AG04449 (cell line): ENCODE measurements at regions not wholly inside any gene's neighbourhood (a gene's known extent, or its start where the extent isn't known, plus 50 kb on each side); places are given as distances from the start of the nearest gene placed in this dataset.

Experiments used
- CTCF ChIA-PET: fragments of 350-600 bp; formaldehyde crosslinking; extraction: SDS; loops from one replicate; lab custom pipeline; 2021; ENCODE audit warnings: antibody characterized with exemption; lab: Yijun Ruan, JAX
- POLR2A ChIA-PET: fragments of 400-600, 350-600 bp; formaldehyde crosslinking; extraction: SDS; loops from one replicate; lab custom pipeline; 2020; ENCODE audit warnings: antibody characterized with exemption, inconsistent platforms; lab: Yijun Ruan, JAX
- DNase-seq: peaks from one replicate; pipeline ENCODE4 v3.0.0-alpha.2; 2010; ENCODE audit warnings: low read depth, low spot score
- H3K4me3 ChIP-seq: 2 replicates; pipeline ENCODE4 v1.5.1; 2011; ENCODE audit warnings: low read depth, mild to moderate bottlenecking, control low read depth, low read length
- TF ChIP-seq, protein P1 (sequence below): IDR thresholded peaks from one replicate; pipeline ENCODE4 v1.5.1; 2011; ENCODE audit warnings: mild to moderate bottlenecking, moderate library complexity, low read length, control low read depth, inconsistent platforms; ENCODE audit not compliant: insufficient read depth; ENCODE audit errors: missing control alignments

GRCh38 chr11:69889400-69890318 lies 70.4 kb upstream of the FGF3 start:
- H3K4me3 ChIP-seq, result no peak overlapping the region
- ChIA-PET CTCF (interaction anchor here (0.7 to 2.9 kb wide), 16 partner anchors 8 to 311 kb away, joined by 3 to 18 read pairs (median 4); partner anchors contain the start of gene FGF19), POLR2A (no interaction called here)
- no peak for DNase-seq
- TF ChIP-seq, protein P1, sequence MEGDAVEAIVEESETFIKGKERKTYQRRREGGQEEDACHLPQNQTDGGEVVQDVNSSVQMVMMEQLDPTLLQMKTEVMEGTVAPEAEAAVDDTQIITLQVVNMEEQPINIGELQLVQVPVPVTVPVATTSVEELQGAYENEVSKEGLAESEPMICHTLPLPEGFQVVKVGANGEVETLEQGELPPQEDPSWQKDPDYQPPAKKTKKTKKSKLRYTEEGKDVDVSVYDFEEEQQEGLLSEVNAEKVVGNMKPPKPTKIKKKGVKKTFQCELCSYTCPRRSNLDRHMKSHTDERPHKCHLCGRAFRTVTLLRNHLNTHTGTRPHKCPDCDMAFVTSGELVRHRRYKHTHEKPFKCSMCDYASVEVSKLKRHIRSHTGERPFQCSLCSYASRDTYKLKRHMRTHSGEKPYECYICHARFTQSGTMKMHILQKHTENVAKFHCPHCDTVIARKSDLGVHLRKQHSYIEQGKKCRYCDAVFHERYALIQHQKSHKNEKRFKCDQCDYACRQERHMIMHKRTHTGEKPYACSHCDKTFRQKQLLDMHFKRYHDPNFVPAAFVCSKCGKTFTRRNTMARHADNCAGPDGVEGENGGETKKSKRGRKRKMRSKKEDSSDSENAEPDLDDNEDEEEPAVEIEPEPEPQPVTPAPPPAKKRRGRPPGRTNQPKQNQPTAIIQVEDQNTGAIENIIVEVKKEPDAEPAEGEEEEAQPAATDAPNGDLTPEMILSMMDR, result no peak

GRCh38 chr11:69890476-69890875 lies 71.3 kb upstream of the FGF3 start:
- no peak for DNase-seq
- CTCF ChIA-PET, result interaction anchor here (0.8 to 2.9 kb wide), 10 partner anchors 10 to 310 kb away, joined by 3 to 18 read pairs (median 3); no protein-coding TSS in a partner anchor
- POLR2A ChIA-PET, result no interaction called here
- TF ChIP-seq, protein P1, result no peak
- H3K4me3 ChIP-seq, result no peak overlapping the region

GRCh38 chr11:69891421-69892236 lies 72.4 kb upstream of the FGF3 start:
- ChIA-PET CTCF (interaction anchor here (1.0 to 2.9 kb wide), 5 partner anchors 10 to 300 kb away, joined by 3 to 18 read pairs (median 5); no protein-coding TSS in a partner anchor), POLR2A (no interaction called here)
- no peak for DNase-seq

DNA sequence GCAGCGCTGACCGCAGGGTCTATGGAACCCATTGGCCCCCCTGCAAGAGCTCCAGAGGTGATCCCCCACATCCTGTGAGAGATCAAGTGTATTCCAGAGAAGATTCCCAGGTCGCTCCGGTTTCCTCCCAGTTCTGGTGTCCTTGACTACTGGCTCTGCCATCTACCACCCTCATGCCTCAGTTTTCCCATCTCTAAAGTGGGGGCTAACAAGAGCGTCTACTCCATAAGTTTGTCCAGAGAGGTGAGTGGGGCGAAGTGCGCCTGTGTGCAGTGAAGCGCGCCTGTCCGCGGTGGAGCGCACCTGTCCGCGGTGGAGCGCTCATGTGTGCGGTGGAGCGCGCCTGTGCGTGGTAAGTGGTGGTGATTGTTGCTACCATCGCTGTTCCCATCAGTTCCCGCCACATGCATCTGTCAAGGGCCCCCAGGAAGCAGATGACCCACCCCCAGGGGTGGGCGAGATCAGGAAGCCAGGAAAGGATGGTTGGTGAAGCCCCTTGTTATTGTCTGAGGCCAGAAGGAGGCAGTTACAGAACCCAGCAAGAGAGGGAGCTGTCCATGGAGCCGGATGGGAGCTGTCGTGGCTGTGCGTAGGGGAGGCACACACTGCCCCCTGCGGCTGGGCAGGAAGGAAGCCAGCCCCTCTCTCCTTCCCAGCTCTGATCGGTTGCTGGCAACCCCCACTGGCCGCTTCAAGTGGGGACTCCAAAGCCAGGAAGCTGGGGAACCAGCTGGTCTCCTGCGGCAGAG lies 73.2 kb upstream of the FGF3 start:
- ChIA-PET POLR2A (no interaction called here), CTCF (interaction anchor here (0.9 to 2.0 kb wide), 3 partner anchors 17 to 299 kb away, joined by 3 to 5 read pairs (median 3); no protein-coding TSS in a partner anchor)
- H3K4me3 ChIP-seq, result no peak overlapping the region
- no peak for DNase-seq
- TF ChIP-seq, protein P1, result peak; percentile 14

More at GRCh38 chr11:69891421-69892236, 72.4 kb upstream of the FGF3 start:
- TF ChIP-seq, protein P1, result no peak
- no peak overlapping the region for H3K4me3 ChIP-seq

GRCh38 chr11:69892986-69893555 lies 73.9 kb upstream of the FGF3 start:
- H3K4me3 ChIP-seq, result no peak overlapping the region
- CTCF ChIA-PET, result interaction anchor here (0.9 to 2.0 kb wide), 5 partner anchors 16 to 303 kb away, joined by 3 to 5 read pairs (median 3); no protein-coding TSS in a partner anchor
- TF ChIP-seq, protein P1, result no peak
- no peak for DNase-seq
- POLR2A ChIA-PET, result no interaction called here
